Activated naive CD8-positive, alpha-beta T cell treated with anti-CD3 and anti-CD28 coated beads, Interleukin-2, amount 10 ng/mL, durations not matched to agents 7 days and 5 days (primary cell): ENCODE measurements at regions not wholly inside any gene's neighbourhood (a gene's known extent, or its start where the extent isn't known, plus 50 kb on each side); places are given as distances from the start of the nearest gene placed in this dataset.
A peak's percentile ranks its signal among the peaks of the same experiment; 100 is the strongest.

Experiments
- ATAC-seq: fragments of 150-1000 bp; cut with Tn5 transposase; one replicate; pipeline ENCODE4 v1.10.0; 2021; ENCODE audit warnings: low read depth, moderate library complexity
- POLR2A ChIA-PET: fragments of 350-600 bp; sonication (Branson Sonifier 250); formaldehyde crosslinking; loops from one replicate; lab custom pipeline; 2021; ENCODE audit warnings: antibody characterized with exemption; lab: Charles Lee
- DNase-seq: peaks from one replicate; pipeline ENCODE4 v3.0.0; 2021
- H3K27ac Mint-ChIP-seq: one replicate; pipeline ENCODE4 v1.8.0; 2022; ENCODE audit warnings: mild to moderate bottlenecking, mixed read lengths
- H3K27me3 Mint-ChIP-seq: one replicate; pipeline ENCODE4 v1.8.0; 2022; ENCODE audit warnings: mild to moderate bottlenecking, moderate library complexity, mixed read lengths
- H3K36me3 Mint-ChIP-seq: one replicate; pipeline ENCODE4 v1.8.0; 2021; ENCODE audit warnings: mild to moderate bottlenecking, mixed read lengths
- H3K4me1 Mint-ChIP-seq: one replicate; pipeline ENCODE4 v1.8.0; 2021; ENCODE audit warnings: mixed read lengths
- H3K4me3 Mint-ChIP-seq: one replicate; pipeline ENCODE4 v1.8.0; 2022; ENCODE audit warnings: mild to moderate bottlenecking, moderate library complexity, mixed read lengths
- H3K9me3 Mint-ChIP-seq: one replicate; pipeline ENCODE4 v1.8.0; 2021; ENCODE audit warnings: mixed read lengths

DNA sequence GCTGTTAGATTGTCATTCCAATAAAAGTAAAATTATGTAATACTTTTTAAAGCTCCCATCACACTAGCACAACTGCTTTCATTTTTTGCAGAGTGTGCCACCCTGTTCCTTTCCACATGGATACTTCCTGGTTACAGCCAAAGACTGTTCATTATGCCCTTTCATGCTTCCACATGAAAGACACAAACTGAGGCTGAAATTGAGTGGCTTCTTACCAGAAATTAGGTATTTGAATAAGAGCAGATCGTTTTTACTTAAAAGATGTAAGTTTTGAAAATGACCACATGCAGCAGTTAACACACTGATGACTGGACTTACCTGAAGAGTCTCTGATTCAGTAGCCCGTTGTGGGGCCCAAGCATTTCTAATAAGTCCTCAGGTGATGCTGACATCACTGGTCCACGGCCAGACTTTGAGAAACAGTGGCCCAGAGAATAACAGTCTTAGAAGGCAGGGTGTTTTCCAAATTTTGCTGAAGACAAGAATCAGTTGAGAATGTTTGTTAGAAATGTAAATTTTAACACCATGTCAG is 187.6 kb upstream of the DMRT1 start:
- POLR2A ChIA-PET = interaction anchor here (1.6 kb wide), 1 partner anchor 24 kb away, joined by 4 read pairs; no protein-coding TSS in a partner anchor
- ATAC-seq (no peak), DNase-seq (no peak)
- no peaks in the 10 kb centered on the region for H3K36me3 Mint-ChIP-seq
- H3K4me1 Mint-ChIP-seq = peaks cover 36% of the 10 kb centered on the region
- H3K9me3 Mint-ChIP-seq = no peaks in the 10 kb centered on the region
- H3K27ac Mint-ChIP-seq = no peak overlapping the region
- no peak overlapping the region for H3K4me3 Mint-ChIP-seq
- peaks cover 5% of the 10 kb centered on the region for H3K27me3 Mint-ChIP-seq

DNA sequence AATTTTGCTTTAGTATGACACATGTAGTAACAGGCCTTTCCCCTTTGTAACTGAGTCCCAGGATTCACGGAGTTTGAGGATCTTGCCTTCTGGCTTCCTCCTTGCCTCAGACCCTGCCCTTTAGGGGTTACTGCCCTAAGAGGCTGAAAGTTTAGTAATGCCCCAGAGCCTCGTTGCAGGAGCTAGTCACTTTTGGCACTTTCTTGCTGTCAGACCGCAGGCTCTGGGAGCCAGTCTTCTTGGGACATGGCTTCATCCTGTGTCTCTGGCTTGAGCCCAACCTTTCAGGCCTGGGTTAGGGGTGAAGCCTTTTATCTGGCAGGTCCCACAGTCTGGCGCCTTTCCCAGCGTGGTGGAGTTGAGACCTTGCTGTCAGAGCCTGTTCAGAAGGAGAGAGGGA is 185.6 kb upstream of the DMRT1 start:
- ATAC-seq (no peak), DNase-seq (no peak)
- Mint-ChIP-seq H3K4me1 (peaks cover 30% of the 10 kb centered on the region), H3K36me3 (no peaks in the 10 kb centered on the region), H3K9me3 (no peaks in the 10 kb centered on the region), H3K27ac (no peak overlapping the region), H3K27me3 (peaks cover 5% of the 10 kb centered on the region), H3K4me3 (no peak overlapping the region)
- POLR2A ChIA-PET = interaction anchor here (0.6 kb wide), 1 partner anchor 47 kb away, joined by 4 read pairs; no protein-coding TSS in a partner anchor

DNA sequence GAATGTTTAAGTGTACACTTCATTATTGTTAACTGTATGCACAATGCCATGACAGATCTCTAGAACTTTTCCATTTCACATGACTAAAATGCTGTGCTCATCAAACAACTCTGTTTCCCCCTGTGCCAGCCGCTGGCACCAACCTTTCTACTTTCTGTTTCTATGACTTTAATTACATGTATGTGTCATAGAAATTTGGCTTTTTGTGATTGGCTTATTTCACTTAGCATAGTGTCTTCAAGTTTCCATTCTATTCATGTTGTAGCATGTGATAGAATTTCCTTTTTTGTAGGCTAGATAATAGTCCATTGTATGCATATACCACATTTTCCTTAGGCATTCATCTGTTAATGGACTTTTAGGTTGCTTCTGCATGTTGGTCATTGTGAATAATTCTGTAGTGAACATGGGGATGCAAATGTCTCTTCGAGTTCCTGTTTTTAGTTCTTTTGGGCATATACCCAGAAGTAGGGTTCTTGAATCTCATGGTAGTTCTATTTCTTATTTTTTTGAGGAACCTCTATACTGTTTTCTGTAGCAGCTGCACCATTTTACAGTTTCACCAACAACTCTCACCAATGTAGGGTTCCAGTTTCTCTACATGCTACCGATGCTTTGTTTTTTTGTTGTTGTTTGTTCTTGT is 184.4 kb upstream of the DMRT1 start:
- no peaks in the 10 kb centered on the region for H3K9me3 Mint-ChIP-seq
- no peak overlapping the region for H3K4me3 Mint-ChIP-seq
- H3K27ac Mint-ChIP-seq = no peak overlapping the region
- H3K36me3 Mint-ChIP-seq = no peaks in the 10 kb centered on the region
- POLR2A ChIA-PET = interaction anchor here (0.6 kb wide), 1 partner anchor 12 kb away, joined by 4 read pairs; no protein-coding TSS in a partner anchor
- DNase-seq (no peak), ATAC-seq (no peak)
- H3K4me1 Mint-ChIP-seq = peaks cover 26% of the 10 kb centered on the region
- peaks cover 5% of the 10 kb centered on the region for H3K27me3 Mint-ChIP-seq

DNA sequence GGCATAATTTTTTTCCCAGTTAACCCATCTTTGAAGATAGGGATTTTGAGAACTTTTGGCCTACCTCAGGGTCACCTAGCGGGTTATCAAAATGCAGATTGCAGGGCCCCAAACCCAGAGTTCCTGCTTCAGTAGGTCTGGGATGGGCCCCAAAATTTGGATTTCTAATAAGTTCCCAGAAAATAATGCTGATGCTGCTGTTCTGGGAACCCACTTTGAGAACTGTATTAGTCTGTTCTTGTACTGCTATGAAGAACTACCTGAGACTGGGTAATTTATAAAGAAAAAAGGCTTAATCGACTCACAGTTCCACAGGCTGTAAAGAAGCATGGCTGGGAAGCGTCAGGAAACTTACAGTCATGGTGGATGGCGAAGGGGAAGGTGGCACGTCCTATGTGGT is 182.2 kb upstream of the DMRT1 start:
- Mint-ChIP-seq H3K36me3 (peaks cover 2% of the 10 kb centered on the region), H3K4me3 (no peak overlapping the region), H3K27me3 (peaks cover 5% of the 10 kb centered on the region), H3K27ac (no peak overlapping the region), H3K9me3 (no peaks in the 10 kb centered on the region), H3K4me1 (peaks cover 14% of the 10 kb centered on the region)
- no peak for DNase-seq
- ATAC-seq = no peak
- POLR2A ChIA-PET = no interaction called here

DNA sequence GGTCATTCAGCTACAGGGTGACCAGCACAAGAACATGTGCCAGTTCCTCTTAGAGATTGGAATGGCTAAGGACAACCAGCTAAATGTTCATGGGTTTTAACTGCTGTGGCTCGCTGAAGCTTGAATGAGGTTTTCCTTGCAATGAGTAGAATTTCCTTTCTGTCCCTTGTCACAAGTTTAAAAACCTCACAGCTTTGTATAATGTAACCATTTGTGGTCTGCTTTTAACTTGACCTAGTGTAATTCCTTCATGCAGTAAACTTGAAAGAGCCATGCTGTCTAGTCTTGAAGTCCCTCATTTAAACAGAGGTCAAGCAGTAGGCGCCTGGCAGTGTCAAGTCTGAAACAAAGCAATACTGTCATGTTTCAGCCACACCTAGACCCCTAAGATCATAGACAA is 181.3 kb upstream of the DMRT1 start:
- no peaks in the 10 kb centered on the region for H3K9me3 Mint-ChIP-seq
- POLR2A ChIA-PET = no interaction called here
- peaks cover 11% of the 10 kb centered on the region for H3K4me1 Mint-ChIP-seq
- no peak overlapping the region for H3K27ac Mint-ChIP-seq
- DNase-seq = no peak
- H3K27me3 Mint-ChIP-seq = peaks cover 9% of the 10 kb centered on the region
- no peak overlapping the region for H3K4me3 Mint-ChIP-seq
- peak; percentile 47 for ATAC-seq
- peaks cover 2% of the 10 kb centered on the region for H3K36me3 Mint-ChIP-seq

DNA sequence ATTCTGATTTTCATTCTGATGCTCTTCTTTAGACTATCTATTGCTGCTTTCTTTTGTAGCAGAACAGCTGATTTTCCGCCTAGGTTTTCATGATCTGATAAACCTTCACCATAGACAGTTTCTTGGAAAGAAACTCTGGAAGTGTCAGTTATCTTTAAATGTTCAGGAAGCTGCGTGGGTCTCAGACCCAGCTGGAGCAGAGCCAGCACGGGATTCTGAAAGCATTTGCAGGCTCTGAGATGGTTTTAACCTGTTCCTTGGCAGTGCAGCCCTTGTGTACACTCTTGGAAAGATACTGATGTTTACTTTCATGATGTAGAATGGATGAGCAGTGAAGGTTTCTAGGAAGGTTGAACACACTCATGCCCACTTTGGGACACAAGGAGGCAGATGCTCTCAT is 178.0 kb upstream of the DMRT1 start:
- Mint-ChIP-seq H3K9me3 (peaks cover 6% of the 10 kb centered on the region), H3K4me3 (no peak overlapping the region), H3K36me3 (peaks cover 6% of the 10 kb centered on the region), H3K27me3 (peaks cover 14% of the 10 kb centered on the region), H3K4me1 (peaks cover 7% of the 10 kb centered on the region), H3K27ac (no peak overlapping the region)
- DNase-seq (no peak), ATAC-seq (no peak)
- POLR2A ChIA-PET = no interaction called here

DNA sequence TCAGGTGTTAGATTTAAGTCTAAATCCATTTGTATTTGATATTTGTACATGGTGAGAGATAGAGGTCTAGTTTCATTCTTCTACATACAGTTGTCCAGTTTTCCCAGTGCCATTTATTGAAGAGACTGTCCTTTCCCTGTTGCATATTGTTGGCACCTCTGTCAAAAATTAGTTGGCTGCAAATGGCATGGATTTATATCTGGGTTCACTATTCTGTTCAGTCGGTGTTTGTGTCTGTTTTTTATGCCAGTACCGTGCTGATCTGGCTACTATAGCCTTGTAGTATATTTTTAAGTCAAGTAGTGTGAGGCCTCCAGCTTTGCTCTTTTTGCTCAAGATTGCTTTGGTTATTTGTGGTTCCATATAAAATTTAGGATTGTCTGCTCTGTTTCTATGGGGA is 176.2 kb upstream of the DMRT1 start:
- Mint-ChIP-seq H3K27me3 (peaks cover 14% of the 10 kb centered on the region), H3K36me3 (peaks cover 10% of the 10 kb centered on the region), H3K4me1 (peaks cover 4% of the 10 kb centered on the region), H3K9me3 (peaks cover 15% of the 10 kb centered on the region), H3K27ac (no peak overlapping the region), H3K4me3 (no peak overlapping the region)
- POLR2A ChIA-PET = no interaction called here
- ATAC-seq (no peak), DNase-seq (no peak)

DNA sequence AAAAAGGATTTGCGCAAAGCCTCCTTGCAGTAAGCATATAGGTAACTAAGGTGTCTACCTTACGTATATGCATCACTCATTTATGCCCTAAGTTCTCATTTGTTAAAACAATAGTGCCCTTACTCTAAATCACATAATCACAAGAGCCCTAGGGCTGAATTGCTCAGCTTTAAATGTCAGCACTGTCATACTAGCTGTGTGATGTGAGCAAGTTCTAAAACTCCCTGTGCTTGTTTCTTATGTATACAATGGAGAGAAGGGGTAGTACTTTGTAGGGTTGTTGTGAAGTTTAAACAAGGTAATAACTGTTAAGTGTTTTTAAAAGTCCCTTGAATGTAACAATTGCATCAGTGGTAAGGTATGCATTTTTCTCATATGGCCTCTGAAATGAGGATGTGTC is 169.5 kb upstream of the DMRT1 start:
- POLR2A ChIA-PET = no interaction called here
- Mint-ChIP-seq H3K4me3 (no peak overlapping the region), H3K9me3 (peaks cover 18% of the 10 kb centered on the region), H3K36me3 (peaks cover 8% of the 10 kb centered on the region), H3K4me1 (peaks cover 17% of the 10 kb centered on the region), H3K27ac (no peak overlapping the region), H3K27me3 (peaks cover 4% of the 10 kb centered on the region)
- no peak for ATAC-seq
- no peak for DNase-seq

DNA sequence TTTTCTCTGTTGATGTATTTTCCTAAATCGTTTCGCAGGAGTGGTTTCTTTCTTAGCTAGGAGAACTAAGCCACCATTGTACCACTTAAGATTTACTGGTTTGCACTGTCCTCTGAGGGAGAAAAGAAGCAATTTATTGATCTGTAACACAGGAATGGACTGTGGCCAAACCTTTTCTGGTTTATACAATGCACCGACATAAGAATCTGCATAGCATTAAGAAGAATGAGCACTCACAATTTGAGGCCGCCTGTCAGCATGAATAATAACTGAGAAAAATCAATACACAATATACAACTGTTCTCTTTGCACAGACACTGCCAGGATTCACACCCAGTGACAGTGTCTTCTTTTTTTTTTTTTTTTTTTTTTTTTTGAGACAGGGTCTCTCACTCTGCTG is 168.6 kb upstream of the DMRT1 start:
- Mint-ChIP-seq H3K9me3 (peaks cover 17% of the 10 kb centered on the region), H3K4me1 (peaks cover 26% of the 10 kb centered on the region), H3K27me3 (no peaks in the 10 kb centered on the region), H3K36me3 (peaks cover 8% of the 10 kb centered on the region), H3K27ac (no peak overlapping the region), H3K4me3 (no peak overlapping the region)
- POLR2A ChIA-PET = no interaction called here
- ATAC-seq = no peak
- no peak for DNase-seq

DNA sequence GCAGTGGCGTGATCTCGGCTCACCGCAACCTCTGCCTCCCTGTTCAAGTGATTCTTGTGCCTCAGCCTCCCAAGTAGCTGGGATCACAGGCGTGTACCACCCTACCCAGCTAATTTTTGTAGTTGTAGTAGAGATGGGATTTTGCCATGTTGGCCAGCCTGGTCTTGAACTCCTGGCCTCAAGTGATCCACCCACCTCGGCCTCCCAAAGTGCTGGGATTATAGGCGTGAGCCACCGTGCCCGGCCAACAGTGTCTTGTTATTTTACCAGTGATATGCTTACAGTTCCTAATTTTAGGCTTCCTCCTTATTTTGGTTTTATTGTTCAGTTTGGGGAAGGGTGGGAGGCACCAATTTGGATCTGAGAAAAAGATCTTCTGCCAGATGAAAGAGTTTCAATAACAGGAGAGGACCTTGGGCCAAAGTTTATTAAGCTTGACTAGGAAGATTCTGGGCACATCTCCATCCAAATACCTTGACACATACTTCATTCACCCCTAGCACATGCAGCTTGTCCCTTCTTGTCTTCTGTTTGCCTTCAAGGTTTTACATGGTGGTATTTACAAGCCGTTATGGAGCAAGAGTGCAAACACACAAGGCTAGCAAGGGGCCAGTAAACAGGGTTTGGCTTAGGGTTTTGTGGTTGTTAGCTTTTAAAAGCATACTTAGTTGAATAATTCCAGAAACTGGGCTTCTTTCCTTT is 168.1 kb upstream of the DMRT1 start:
- Mint-ChIP-seq H3K27me3 (no peaks in the 10 kb centered on the region), H3K27ac (no peak overlapping the region), H3K36me3 (peaks cover 5% of the 10 kb centered on the region), H3K9me3 (peaks cover 14% of the 10 kb centered on the region), H3K4me3 (no peak overlapping the region), H3K4me1 (peaks cover 26% of the 10 kb centered on the region)
- ATAC-seq = no peak
- DNase-seq = no peak
- POLR2A ChIA-PET = no interaction called here

DNA sequence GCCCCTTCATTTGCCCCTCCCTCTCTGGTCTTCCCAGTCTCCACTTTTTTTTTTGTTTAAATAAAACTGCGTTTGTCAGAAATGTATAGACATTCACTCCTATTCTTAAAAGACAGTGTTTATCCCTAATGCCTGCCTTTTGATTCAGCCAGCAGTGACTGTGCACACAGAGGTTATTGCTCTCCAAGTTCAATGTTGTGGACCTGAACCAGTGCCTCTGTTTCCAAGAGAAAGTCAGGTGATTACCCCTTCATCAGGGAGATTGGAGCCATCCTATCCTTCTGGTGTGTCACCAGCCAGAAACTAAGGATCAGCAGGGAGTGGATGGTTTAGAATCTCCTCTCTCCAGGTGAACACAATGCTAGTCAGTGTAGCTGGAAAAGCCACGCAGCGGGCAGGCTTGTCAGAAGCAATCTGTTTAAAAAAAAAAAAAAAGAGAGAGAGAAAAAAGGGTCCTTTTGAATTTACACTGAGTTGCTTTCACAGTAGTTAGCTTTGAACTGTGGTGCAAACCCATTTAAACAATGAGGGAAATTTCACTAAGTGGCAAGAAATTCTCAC is 167.5 kb upstream of the DMRT1 start:
- peaks cover 11% of the 10 kb centered on the region for H3K9me3 Mint-ChIP-seq
- ATAC-seq (no peak), DNase-seq (no peak)
- POLR2A ChIA-PET = interaction anchor here (0.7 kb wide), 1 partner anchor 118 kb away, joined by 3 read pairs; no protein-coding TSS in a partner anchor
- H3K4me1 Mint-ChIP-seq = peaks cover 26% of the 10 kb centered on the region
- H3K4me3 Mint-ChIP-seq = no peak overlapping the region
- H3K27ac Mint-ChIP-seq = no peak overlapping the region
- H3K36me3 Mint-ChIP-seq = peaks cover 3% of the 10 kb centered on the region
- no peaks in the 10 kb centered on the region for H3K27me3 Mint-ChIP-seq

DNA sequence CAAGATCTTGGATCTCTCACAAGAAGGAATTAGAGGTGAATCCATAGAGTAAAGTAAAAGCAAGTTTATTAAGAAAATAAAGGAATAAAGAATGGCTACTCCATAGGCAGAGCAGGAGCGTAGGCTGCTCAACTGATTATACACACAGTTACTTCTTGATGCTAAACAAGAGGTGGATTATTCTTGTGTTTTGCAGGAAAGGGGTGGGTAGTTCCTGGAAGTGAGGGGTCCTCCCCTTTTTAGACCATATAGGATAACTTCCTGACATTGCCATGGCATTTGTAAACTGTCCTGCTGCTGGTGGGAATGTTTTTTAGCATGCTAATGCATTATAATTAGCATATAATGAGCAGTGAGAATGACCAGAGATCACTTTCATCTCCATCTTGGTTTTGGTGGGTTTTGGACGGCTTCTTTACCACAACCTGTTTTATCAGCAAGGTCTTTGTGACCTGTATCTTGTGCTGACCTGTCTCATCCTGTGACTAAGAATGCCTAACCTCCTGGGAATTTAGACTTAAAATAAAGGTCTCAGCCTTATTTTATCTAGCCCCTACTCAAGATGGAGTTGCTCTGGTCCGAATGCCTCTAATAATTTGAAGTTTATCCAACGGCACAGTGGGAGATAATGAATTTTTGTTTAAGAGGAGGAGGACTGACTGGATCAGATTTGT is 165.7 kb upstream of the DMRT1 start:
- H3K4me3 Mint-ChIP-seq = peak overlapping the region; percentile 2
- peaks cover 2% of the 10 kb centered on the region for H3K27me3 Mint-ChIP-seq
- peaks cover 26% of the 10 kb centered on the region for H3K4me1 Mint-ChIP-seq
- no peak overlapping the region for H3K27ac Mint-ChIP-seq
- ATAC-seq (no peak), DNase-seq (no peak)
- no peaks in the 10 kb centered on the region for H3K9me3 Mint-ChIP-seq
- H3K36me3 Mint-ChIP-seq = no peaks in the 10 kb centered on the region
- POLR2A ChIA-PET = no interaction called here

DNA sequence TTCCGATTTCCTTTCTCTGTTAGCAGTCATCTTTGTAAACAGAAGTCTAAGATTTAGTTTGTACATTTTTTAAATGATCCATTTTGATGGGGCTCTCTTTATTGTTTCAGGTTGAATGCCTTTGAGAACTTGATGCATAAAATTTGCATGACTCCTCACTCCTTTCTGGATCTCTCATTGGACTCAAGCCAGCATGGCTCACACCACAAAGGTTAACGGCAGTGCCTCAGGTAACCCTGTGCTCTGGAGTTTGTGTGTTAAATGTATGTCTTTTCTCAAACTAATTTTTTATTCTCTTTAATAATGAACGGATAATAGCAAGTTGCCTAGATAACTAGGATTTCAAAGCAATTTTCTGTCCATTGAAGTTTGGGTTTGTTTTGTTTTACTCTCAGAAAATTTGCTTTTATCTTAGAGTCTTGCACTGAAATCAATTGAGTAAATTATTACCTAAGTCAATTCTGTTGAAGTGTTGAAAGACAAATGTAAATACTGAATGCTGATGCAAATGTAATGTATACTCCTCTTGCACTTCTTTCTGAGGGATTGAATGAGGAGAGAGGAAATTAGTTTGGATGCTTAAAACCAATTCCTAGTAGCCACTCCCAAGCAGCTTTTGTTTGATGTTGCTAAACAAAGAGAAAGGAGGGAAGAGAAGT is 164.6 kb upstream of the DMRT1 start:
- Mint-ChIP-seq H3K9me3 (no peaks in the 10 kb centered on the region), H3K36me3 (no peaks in the 10 kb centered on the region), H3K27me3 (peaks cover 2% of the 10 kb centered on the region), H3K4me3 (peak overlapping the region; percentile 84), H3K27ac (peak overlapping the region; percentile 49), H3K4me1 (peaks cover 26% of the 10 kb centered on the region)
- ATAC-seq = no peak
- POLR2A ChIA-PET = no interaction called here
- no peak for DNase-seq
